ENCODE measurements at regions not wholly inside any gene's neighbourhood (a gene's known extent, or its start where the extent isn't known, plus 50 kb on each side); places are given as distances from the start of the nearest gene placed in this dataset.
"Not testable (repeated sequence)": the region's sequence is repeated elsewhere in the genome, so short reads cannot be mapped to it uniquely, and the experiment has no call there.

DNA sequence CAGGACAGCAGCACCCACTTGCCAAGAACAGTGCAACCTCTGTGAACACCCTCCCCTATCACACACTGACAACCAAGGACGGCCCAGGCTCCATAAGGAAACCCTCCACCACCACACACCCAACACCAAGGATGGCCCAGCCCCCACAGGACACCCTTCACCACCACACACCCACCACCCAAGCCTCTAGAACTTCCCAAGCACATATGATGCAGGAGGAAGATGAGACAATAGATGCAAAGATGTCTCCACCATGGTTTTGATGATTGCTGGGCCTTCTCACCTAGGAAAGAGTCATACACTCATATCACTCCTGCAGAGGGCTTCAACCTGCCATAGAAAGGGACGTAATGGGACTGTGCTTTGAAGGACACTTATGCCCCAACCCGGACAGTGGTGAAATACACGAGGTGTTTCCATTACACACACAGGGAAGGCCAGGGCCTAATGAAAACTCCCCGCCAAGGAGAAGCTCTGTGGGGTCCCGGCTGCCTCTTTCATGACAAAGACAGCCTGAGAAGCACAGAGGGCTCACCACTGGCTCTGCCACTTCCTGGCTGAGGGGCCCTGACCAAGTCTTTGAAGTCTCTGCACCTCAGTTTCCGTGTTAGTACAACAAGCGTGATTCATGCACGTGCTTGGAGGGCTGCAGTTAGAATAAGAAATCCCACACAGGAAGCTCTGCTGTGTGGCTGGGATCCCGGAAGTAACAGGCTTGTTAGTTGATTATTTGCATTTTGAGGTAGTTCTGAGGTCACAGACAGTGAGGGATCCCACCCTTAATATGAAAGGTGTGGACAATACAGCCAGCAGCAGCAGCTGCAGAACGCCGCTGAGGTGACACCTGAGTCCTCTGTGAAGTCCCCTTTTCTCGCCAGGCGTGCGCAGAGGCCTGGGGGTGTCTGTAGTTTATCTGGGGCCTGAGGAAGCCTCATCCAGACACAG, 61.9 kb upstream of the ATP12A start:
- no peak overlapping the region for H3K27ac ChIP-seq (ENCODE audit: low read depth, low read length, severe bottlenecking)
- WGBS, 2 experiments (ENCODE audit: insufficient coverage in 2 of 2) = 78 to 87% methylated on average over 8 to 15 of the region's 15 CpGs
- peaks cover 4% of the 10 kb centered on the region for H3K9me3 ChIP-seq (ENCODE audit: control insufficient read depth, low read length)
- peaks cover 4% of the 10 kb centered on the region for H3K4me1 ChIP-seq (ENCODE audit: control insufficient read depth, insufficient read depth, low read length, poor library complexity, severe bottlenecking)
- H3K36me3 ChIP-seq (ENCODE audit: control insufficient read depth, insufficient read depth, low read length) = no peaks in the 10 kb centered on the region
- no peak overlapping the region for H3K4me3 ChIP-seq (ENCODE audit: extremely low read depth, insufficient read depth, low read length, poor library complexity, severe bottlenecking)

DNA sequence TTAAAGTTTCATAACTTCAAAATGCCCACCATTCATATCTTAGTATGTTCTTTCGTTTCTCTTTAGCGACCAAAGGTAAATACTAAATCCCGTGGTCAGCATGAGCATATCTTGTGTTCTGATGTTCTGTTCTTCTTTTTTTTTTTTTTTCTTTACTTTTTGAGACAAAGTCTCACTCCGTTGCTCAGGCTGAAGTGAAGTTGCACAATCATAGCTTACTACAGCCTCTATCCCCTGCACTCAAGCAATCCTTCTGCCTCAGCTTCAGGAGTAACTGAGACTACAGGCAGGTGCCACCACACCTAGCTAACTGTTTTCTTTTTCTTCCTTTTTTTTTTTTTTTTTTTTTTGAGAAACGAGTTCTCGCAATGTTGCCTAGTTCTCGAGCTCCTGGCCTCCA, 60.9 kb upstream of the ATP12A start:
- no peaks in the 10 kb centered on the region for H3K36me3 ChIP-seq (ENCODE audit: control insufficient read depth, insufficient read depth, low read length)
- no peak overlapping the region for H3K27ac ChIP-seq (ENCODE audit: low read depth, low read length, severe bottlenecking)
- peaks cover 4% of the 10 kb centered on the region for H3K4me1 ChIP-seq (ENCODE audit: control insufficient read depth, insufficient read depth, low read length, poor library complexity, severe bottlenecking)
- H3K9me3 ChIP-seq (ENCODE audit: control insufficient read depth, low read length) = peaks cover 4% of the 10 kb centered on the region
- WGBS, 2 experiments (ENCODE audit: insufficient coverage in 2 of 2) = 92 to 93% methylated on average over 3 to 4 of the region's 7 CpGs
- no peak overlapping the region for H3K4me3 ChIP-seq (ENCODE audit: extremely low read depth, insufficient read depth, low read length, poor library complexity, severe bottlenecking)

DNA sequence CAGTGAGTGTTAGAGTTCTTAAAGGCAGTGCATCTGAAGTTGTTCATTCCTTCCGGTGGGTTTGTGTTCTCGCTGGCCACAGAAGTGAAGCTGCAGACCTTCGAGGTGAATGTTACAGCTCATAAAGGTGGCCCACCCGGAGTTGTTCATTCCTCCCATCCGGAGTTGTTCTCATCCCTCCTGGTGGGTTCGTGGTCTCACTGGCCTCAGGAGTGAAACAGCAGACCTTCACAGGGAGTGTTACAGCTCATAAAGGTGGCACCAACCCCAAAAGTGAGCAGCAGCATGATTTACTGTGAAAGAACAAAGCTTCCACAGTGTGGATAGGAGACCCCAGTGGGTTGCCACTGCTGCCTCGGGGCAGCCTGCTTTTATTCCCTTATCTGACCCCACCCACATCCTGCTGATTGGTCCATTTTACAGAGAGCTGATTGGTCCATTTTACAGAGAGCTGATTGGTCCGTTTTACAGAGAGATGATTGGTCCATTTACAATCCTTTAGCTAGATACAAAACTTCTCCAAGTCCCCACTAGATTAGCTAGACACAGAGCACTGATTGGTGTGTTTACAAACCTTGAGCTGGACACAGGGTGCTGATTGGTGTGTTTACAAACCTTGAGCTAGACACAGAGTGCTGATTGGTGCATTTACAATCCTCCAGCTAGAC, 57.6 kb upstream of the ATP12A start:
- not testable (repeated sequence) for H3K27ac ChIP-seq (ENCODE audit: low read depth, low read length, severe bottlenecking); H3K9me3 ChIP-seq (ENCODE audit: control insufficient read depth, low read length); H3K4me3 ChIP-seq (ENCODE audit: extremely low read depth, insufficient read depth, low read length, poor library complexity, severe bottlenecking); H3K36me3 ChIP-seq (ENCODE audit: control insufficient read depth, insufficient read depth, low read length)
- H3K4me1 ChIP-seq (ENCODE audit: control insufficient read depth, insufficient read depth, low read length, poor library complexity, severe bottlenecking) = peaks cover 12% of the 10 kb centered on the region
- 93 to 96% methylated on average over 7 to 8 of the region's 8 CpGs for WGBS, 2 experiments (ENCODE audit: insufficient coverage in 2 of 2)

DNA sequence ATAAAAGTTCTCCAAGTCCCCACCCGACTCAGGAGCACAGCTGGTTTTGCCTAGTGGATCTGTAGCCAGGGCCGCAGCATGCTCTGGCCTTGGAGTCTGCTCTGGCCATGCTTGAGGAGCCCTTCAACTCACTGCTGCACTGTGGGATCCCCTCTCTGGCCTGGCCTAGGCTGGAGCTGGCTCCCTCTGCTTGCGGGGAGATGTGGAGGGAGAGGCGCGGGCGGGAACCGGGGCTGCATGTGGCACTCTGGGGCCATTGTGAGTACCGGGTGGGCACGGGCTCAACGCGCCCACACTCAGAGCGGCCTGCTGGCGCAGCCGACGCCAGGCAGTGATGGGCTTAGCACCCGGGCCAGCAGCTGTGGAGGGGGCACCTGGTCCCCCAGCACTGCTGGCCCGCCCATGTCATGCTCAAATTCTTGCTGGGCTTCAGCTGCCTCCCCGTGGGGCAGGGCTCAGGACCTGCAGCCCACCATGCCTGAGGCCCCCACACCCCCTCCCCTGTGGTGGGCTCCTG, 57.0 kb upstream of the ATP12A start:
- Histone ChIP-seq H3K9me3 (ENCODE audit: control insufficient read depth, low read length) (peaks cover 4% of the 10 kb centered on the region), H3K27ac (ENCODE audit: low read depth, low read length, severe bottlenecking) (no peak overlapping the region), H3K4me3 (ENCODE audit: extremely low read depth, insufficient read depth, low read length, poor library complexity, severe bottlenecking) (no peak overlapping the region), H3K36me3 (ENCODE audit: control insufficient read depth, insufficient read depth, low read length) (no peaks in the 10 kb centered on the region), H3K4me1 (ENCODE audit: control insufficient read depth, insufficient read depth, low read length, poor library complexity, severe bottlenecking) (peaks cover 12% of the 10 kb centered on the region)
- 90 to 98% methylated on average over 15 to 18 of the region's 18 CpGs for WGBS, 2 experiments (ENCODE audit: insufficient coverage in 2 of 2)

DNA sequence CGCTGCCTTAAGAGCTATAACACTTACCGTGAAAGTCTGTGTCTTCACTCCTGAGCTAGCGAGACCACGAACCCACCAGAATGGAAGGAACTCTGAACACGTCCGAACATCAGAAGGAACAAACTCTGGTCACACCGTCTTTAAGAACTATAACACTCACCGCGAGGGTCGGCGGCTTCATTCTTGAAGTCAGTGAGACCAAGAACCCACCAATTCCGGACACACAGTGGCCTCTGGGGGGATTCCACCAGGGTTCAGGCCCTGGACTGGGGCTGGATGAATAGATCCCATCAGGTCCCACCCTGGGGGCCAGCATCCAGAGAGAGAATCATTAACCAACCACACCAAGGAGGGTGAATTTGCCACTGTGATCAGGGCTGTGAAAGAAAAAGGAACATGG, 55.8 kb upstream of the ATP12A start:
- no peak overlapping the region for H3K4me3 ChIP-seq (ENCODE audit: extremely low read depth, insufficient read depth, low read length, poor library complexity, severe bottlenecking)
- peaks cover 8% of the 10 kb centered on the region for H3K4me1 ChIP-seq (ENCODE audit: control insufficient read depth, insufficient read depth, low read length, poor library complexity, severe bottlenecking)
- H3K36me3 ChIP-seq (ENCODE audit: control insufficient read depth, insufficient read depth, low read length) = no peaks in the 10 kb centered on the region
- peaks cover 4% of the 10 kb centered on the region for H3K9me3 ChIP-seq (ENCODE audit: control insufficient read depth, low read length)
- no peak overlapping the region for H3K27ac ChIP-seq (ENCODE audit: low read depth, low read length, severe bottlenecking)
- 89 to 93% methylated on average over 10 to 12 of the region's 12 CpGs for WGBS, 2 experiments (ENCODE audit: insufficient coverage in 2 of 2)

DNA sequence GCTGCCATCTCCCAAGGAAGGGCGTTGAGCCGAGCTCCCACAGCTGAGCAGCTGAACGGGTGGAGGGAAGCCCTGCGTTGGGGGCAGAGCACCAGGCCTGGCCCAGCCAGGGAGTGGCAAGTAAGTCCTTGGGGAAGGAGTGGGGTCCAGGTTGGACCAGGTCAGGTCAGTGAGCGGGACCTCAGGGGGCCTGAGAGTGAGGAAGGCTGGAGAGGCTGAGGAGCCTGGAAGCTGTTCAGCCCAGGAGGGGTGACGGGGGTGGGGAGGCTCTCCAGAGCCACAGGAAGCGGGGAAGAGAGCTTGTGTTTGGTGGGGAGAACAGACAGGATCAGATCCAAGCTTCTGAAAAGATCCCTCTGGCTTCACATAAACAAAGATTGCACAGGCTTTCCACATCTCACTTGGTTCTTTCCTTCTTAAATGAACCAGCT, 55.4 kb upstream of the ATP12A start:
- H3K4me1 ChIP-seq (ENCODE audit: control insufficient read depth, insufficient read depth, low read length, poor library complexity, severe bottlenecking) = peaks cover 8% of the 10 kb centered on the region
- H3K9me3 ChIP-seq (ENCODE audit: control insufficient read depth, low read length) = peaks cover 4% of the 10 kb centered on the region
- no peaks in the 10 kb centered on the region for H3K36me3 ChIP-seq (ENCODE audit: control insufficient read depth, insufficient read depth, low read length)
- peak overlapping the region; percentile 13 for H3K27ac ChIP-seq (ENCODE audit: low read depth, low read length, severe bottlenecking)
- no peak overlapping the region for H3K4me3 ChIP-seq (ENCODE audit: extremely low read depth, insufficient read depth, low read length, poor library complexity, severe bottlenecking)
- WGBS, 2 experiments (ENCODE audit: insufficient coverage in 2 of 2) = 91% methylated on average over 6 of the region's 7 CpGs; no CpG with 5 or more reads in 1 of the 2 experiments

DNA sequence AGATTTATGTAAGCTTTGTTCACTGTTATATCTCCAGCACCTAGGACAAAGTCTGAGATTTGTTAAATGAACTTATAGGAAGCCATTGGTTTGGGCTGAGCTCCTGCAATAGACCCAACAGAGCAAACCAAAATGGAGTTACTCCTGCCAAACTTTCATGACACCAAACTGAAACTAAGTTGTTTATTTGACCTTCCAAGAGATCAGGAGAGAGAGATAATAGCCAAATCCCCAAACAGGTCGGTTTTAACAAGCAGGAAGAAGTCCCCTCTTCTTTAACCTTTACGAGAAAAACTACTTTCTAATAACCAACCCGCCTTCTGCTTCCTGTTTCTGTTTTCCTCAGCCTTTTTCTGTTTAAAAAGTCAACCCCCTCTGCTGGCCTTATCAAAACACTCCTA, 54.9 kb upstream of the ATP12A start:
- Histone ChIP-seq H3K9me3 (ENCODE audit: control insufficient read depth, low read length) (peaks cover 4% of the 10 kb centered on the region), H3K4me3 (ENCODE audit: extremely low read depth, insufficient read depth, low read length, poor library complexity, severe bottlenecking) (no peak overlapping the region), H3K36me3 (ENCODE audit: control insufficient read depth, insufficient read depth, low read length) (no peaks in the 10 kb centered on the region), H3K27ac (ENCODE audit: low read depth, low read length, severe bottlenecking) (no peak overlapping the region), H3K4me1 (ENCODE audit: control insufficient read depth, insufficient read depth, low read length, poor library complexity, severe bottlenecking) (peaks cover 13% of the 10 kb centered on the region)
- WGBS, 2 experiments (ENCODE audit: insufficient coverage in 2 of 2) = 80 to 95% methylated on average over 1 to 3 of the region's 3 CpGs

DNA sequence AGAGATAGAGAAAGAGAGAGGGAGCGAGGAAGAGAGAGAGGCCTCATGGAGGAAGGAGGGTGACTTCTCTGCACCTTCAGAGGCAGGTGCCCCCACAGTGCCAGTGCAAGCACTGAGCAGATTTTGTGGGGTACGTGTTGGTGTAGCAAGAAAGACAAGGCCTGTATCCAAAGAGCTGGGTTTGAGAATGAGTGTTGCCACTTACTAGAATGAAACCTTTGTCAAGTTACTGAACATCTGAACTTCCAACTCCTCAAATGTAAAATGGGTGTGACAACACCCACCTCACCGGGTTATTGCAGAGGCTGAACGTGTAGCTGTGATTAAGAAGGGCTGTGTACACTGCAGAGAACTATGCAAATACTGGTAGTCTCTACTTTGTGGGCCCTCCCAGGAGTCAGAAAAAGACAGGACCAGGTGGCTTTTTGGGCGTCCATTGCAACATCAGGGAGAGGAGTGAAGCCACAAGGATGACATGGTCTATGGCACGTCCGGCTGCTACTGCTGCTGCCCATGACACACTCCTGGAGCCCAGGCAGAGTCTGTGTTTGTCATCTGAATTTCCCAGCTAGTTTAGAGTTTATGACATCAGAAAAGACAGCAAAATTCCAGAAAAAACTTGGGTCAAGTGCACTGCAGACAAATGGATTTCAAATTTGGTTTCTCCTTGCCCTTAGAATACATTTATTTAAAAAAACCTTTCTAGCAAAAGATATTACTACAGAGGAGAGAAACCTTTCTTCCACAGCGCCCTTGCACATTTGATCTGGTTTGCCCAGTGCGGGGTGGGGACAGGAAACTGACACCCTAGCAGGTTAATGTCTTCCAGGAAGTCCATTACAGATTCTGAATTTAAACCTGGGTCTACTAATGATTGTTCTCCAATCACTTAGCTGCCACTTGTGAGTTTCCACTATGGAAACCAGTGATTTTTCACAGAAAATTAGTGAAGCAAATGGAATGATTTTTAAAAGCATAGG, 54.0 kb upstream of the ATP12A start:
- Histone ChIP-seq H3K27ac (ENCODE audit: low read depth, low read length, severe bottlenecking) (no peak overlapping the region), H3K4me3 (ENCODE audit: extremely low read depth, insufficient read depth, low read length, poor library complexity, severe bottlenecking) (no peak overlapping the region), H3K9me3 (ENCODE audit: control insufficient read depth, low read length) (peaks cover 4% of the 10 kb centered on the region), H3K4me1 (ENCODE audit: control insufficient read depth, insufficient read depth, low read length, poor library complexity, severe bottlenecking) (peaks cover 19% of the 10 kb centered on the region), H3K36me3 (ENCODE audit: control insufficient read depth, insufficient read depth, low read length) (no peaks in the 10 kb centered on the region)
- WGBS, 2 experiments (ENCODE audit: insufficient coverage in 2 of 2) = 96 to 98% methylated on average over 7 to 8 of the region's 9 CpGs

DNA sequence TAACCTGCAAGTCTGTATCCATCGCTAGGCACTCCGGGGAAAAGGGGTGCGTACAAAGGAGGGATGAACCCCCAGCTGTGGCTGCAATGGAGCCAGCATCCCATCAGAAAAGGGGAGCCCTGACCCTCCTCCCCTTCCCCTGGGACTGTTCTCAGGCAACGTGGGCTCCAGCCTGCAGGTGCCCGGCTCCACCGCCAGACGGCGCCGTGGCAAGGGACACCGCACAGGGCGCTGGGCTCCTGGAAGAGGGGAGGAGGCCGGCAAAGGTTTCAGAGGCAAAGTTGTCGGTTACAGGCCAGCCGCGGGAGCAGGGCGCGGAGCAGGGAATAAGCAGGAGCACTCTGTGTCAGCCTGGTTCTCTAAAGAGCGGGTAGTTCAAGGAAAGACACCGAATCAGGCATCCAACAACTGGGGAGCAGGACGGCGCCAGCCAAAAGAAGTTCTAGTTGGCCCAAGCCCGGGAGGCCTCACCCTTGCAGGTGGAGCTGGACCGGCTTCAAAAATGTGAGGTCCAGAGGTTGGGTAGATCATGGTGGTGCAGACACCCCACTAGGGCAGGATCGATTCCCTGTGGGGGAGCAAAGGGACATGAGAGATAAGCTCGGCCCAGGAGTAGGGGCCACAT, 53.0 kb upstream of the ATP12A start:
- Histone ChIP-seq H3K36me3 (ENCODE audit: control insufficient read depth, insufficient read depth, low read length) (no peaks in the 10 kb centered on the region), H3K27ac (ENCODE audit: low read depth, low read length, severe bottlenecking) (no peak overlapping the region), H3K9me3 (ENCODE audit: control insufficient read depth, low read length) (peaks cover 4% of the 10 kb centered on the region), H3K4me1 (ENCODE audit: control insufficient read depth, insufficient read depth, low read length, poor library complexity, severe bottlenecking) (peaks cover 19% of the 10 kb centered on the region), H3K4me3 (ENCODE audit: extremely low read depth, insufficient read depth, low read length, poor library complexity, severe bottlenecking) (no peak overlapping the region)
- WGBS, 2 experiments (ENCODE audit: insufficient coverage in 2 of 2) = 47 to 50% methylated on average over 18 to 24 of the region's 25 CpGs

DNA sequence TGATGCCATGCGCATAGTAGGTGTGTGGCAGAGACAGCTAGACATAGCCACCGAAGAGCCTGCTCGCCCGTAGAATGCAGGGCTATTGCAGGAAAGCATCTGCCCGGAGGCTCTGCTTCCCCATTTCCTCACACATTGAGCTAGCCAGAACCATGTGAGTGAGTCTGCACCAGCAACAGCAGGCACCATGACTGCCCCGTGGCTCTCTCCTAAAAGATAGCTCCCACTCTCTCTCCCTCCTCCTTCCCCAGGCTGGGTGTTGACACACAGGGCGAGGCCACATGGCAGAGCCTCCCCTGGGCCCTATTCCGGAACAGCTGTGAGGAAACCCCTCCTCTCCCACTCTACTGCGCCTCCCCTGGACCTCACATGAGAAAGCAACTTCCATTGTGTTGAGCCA, 52.3 kb upstream of the ATP12A start:
- Histone ChIP-seq H3K4me1 (ENCODE audit: control insufficient read depth, insufficient read depth, low read length, poor library complexity, severe bottlenecking) (peaks cover 19% of the 10 kb centered on the region), H3K4me3 (ENCODE audit: extremely low read depth, insufficient read depth, low read length, poor library complexity, severe bottlenecking) (no peak overlapping the region), H3K36me3 (ENCODE audit: control insufficient read depth, insufficient read depth, low read length) (no peaks in the 10 kb centered on the region), H3K9me3 (ENCODE audit: control insufficient read depth, low read length) (peaks cover 2% of the 10 kb centered on the region), H3K27ac (ENCODE audit: low read depth, low read length, severe bottlenecking) (no peak overlapping the region)
- 80% methylated on average over 5 of the region's 9 CpGs for WGBS, 2 experiments (ENCODE audit: insufficient coverage in 2 of 2)

Data from mesodermal cell (in vitro differentiated cells).